ENCODE measurements at regions not wholly inside any gene's neighbourhood (a gene's known extent, or its start where the extent isn't known, plus 50 kb on each side); places are given as distances from the start of the nearest gene placed in this dataset.
"Not testable (repeated sequence)": the region's sequence is repeated elsewhere in the genome, so short reads cannot be mapped to it uniquely, and the experiment has no call there.

DNA sequence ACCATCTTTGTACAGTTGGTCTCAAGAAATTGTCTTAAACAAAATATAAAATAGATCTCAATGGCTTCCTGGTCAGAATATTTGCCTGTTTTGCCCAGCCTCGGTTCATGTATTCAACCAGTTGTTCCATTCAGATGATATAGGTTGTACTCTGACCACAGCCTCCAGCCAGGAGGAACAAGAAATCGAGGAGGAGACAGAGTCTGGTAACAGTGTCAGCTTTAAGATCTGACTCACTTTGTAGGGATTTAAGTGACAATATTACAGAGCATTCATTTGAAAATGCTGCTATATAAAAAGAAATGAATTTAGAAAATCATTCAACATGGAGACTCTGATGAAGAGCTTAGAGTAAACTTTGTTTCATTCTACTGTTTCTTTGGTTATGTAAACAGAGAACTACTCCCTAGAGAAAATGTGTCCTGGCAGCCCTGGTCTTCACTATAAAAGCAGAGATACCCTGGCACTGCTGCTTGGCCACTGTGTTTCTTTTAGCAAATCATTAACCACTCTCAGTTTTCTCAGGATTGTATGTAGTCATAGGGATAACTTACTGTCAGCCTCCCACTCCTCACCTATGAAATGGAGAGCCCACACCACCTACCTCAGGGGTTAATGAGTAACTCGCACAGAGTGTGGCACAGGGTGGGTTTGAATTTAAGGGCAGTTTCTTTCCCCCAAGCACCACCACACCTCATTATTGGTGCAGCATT lies 53.5 kb downstream of the PAGE2 start:
- DNase-seq = no peak

DNA sequence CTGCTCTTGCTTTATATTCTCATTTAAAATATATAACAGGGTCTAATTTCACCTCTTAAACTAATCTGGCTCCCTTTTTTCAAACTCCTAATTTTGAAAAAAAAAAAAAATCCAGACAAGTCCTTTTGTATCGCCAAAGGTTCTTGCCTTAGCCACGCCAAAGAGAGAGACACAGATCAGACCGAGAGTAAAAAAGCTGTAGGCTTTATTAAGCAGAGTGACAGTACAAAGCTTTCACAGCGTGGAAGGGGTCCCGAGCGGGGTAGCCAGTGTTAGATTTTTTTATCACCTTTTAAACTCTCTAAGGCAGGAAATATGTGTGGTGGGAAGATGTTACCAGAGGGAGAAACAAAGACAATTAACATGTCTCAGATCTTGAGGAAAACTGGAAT lies 54.1 kb downstream of the PAGE2 start:
- DNase-seq = no peak

DNA sequence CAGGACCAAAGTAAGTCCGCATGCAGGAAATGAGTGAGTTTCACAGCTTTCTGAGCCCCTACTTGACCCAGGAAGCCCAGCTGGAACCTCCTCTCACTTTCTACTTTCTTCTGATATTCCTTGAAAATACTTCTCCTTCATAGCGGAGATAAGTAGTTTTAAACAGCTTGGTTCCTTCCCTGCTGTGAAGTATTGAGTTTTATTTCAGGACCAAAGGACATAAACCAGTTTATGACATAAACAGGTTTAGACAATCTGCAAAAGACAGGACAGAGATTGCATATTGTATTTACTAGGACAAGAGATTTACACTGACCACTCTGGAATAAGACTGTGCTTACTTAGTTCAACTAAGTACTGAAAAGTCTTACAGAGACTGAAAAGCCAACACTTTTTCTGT lies 54.8 kb downstream of the PAGE2 start:
- no peak for DNase-seq

DNA sequence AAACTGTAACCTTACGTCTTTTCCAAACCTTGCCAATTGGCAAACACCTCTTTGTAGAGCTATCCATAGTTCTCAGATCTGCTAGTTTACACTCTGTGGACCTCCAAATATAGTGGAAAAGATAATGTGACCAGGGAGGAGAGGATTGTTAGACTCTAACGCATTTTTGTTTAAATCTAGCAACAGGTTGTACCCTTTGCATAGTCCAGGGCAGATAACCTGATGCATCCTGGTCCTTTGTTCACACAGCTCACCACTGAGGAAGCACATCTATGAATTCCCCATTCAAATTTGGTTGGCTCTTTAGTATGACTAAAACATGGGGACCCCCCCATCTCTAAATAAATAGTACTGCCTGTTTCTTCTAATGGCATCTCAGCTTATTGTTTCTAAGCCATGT lies 55.9 kb downstream of the PAGE2 start:
- no peak for DNase-seq

DNA sequence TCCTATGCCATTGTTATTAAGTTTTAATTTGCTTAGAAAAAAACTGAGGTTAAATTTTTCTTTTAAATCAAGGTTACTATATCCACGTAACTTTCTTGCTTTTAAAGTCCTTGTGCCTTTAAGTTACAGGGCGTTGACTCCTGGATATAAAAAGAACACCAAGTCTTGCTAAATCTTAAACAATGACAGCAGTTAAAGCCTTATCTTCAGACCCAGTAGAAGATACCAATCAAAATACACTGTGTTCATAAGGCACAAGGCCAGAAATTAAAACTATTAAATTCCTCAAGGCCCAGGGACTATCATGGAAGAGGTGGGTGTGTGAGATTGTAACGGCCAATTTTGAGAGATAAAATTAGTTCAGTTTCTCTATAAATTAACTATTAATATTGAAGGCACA lies 60.4 kb downstream of the PAGE2 start:
- no peak for DNase-seq

DNA sequence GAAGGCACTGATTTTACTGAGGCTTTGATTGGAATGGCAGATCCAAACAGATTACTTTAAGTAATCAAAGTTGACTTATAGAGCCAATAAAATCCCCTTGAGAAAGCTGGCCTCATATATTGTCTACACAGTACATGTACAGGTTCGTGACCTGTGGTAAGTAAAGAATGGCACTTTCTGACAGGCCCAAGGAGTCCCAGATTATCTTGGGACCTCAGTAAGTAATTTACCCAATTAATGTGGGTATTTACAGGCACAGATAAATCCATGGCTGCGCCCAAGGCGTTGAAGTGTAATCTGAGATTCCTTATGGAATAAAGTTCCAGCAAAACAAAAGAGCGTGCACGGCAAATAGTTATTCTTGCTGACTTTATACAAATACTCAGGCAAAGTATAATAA lies 62.4 kb downstream of the PAGE2 start:
- DNase-seq = no peak

DNA sequence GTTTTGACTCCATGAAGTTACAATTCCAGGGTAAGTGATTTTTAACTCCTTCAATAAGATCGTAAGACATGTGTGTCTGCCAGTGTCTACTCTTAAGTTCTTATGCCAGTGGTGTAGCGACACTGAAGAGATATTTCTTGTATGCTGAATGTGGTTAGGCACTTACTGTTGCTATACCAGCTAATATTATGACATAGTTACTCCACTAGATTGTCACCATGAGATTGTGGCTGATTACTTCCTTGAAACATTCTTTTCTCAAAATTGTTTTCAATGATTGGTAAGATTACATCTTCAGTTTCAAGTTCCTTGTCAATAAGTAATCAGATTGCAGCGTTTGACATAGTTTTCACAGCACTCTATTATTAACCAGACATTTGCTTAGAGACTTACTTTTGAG lies 60.6 kb upstream of the PAGE5 start:
- peak; percentile 37 for DNase-seq

DNA sequence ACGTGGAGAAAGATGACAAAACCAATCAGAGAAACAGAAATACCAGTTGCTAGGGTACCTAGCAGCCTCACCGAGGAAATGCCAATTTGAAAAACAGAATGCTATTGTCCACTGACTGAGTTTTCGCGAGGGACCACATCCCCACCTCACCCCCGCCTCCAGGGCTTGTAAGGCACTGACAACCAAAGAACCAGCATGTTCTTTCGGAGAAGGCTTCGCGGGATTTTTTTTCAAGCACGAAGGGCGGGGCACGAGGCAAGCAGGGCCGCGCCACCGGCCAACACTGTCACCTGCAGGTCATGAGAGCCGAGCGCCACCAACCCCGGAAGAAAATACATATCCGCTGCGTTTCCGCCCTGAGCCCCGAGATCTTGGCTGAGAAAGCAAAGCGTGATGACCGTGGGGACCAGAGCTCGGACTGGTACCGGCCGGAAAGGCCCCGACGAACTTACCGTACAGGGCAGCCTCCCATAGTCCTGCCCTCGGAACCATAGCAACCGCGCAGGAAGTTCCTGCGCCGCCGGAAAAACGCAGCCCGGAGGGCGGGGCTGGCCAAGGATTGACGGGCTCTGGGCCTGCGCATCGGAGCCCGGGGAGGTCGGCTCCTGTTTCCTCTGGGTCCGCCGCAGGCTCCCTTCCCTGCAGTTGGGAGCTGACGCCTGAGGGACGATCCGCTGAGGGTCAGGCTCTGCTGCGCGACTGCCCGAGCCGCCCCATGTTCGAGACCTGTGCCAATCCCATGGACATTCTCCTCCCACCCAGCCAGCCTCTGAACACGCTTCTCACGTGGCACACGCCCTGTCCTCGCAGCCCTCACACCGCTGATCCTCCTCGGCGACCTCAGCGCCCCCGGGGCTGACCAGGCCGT lies 59.2 kb upstream of the PAGE5 start:
- DNase-seq = peak; percentile 92

DNA sequence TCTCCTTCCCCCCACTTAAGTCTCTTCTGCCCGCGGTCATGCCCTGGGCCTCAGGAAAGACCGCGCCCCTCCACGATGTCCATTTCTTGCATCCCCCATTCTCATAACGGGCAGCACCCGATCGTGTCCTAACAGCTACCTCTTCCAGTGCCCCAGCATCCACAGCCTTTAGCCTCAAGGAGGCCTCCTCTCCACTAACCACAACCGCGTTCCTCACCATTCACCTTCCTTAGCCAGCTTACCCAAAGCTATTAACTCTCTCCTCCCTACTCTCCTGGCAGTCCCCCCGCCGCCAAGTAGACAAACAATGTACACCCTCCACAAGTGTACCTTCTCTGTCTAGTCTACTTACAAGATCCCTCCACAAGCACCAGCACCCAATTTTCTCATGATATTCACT lies 58.6 kb upstream of the PAGE5 start:
- no peak for DNase-seq

DNA sequence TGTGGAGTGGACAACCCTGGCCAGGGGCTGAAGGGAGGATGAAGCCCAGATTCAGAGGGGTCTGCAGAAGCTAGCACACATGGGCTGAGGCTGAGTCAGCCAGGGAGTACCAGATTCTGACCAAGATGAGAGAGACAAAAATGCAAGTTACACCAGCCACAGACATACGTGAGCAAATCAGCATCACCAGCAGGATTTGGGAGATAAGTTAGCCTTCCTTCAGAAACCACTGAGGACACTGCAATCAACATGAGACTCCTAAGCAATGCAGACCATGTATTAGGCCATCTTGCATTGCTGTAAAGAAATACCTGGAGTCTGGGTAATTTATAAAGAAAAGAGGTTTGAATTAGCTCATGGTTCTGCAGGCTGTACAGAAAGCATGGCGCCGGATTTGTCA lies 57.0 kb upstream of the PAGE5 start:
- no peak for DNase-seq

DNA sequence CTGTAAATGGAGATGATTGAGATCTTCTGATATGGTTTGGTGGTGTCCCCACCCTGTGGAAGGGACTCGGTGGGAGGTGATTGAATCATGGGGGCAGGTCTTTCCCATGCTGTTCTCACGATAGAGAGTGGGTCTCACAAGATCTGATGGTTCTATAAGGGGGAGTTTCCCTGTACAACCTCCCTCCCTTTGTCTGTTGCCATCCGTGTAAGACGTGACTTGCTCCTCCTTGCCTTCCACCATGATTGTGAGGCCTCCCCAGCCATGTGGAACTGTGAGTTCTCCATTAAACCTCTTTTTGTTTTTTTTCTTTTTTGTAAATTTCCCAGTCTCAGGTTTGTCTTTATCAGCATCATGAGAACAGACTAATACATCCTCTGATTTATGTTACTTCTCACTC lies 55.1 kb upstream of the PAGE5 start:
- DNase-seq = not testable (repeated sequence)

DNA sequence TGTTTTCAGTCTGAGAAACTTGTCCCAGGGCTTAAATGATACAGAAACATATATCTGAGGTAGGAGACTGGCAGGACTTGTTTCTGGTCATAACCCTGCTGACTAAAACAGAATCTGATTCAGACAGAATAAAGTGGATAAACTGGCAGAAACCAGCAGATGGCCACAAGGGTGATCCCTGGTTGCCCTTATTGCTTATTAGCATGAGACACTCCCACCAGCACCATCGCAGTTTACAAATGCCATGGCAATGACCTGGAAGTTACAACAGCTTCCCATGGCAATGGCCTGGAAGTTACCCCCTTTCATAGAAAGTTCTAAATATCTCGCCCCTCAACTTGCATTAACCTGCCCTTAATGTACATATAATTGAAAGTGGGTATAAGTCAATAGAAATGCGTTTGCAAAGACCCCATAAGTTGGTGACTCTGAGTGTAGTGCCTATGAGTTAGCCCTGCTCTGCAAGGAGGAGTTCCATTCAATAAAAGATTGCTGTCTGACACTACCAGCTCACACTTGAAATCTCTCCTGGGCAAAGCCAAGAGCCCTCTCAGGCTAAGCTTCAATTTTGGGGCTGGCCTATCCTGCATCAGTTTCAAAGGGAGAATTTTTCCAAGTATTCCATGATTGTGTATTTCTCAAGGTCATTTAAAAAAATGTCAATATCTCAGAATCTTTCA lies 52.9 kb upstream of the PAGE5 start:
- no peak for DNase-seq

DNA sequence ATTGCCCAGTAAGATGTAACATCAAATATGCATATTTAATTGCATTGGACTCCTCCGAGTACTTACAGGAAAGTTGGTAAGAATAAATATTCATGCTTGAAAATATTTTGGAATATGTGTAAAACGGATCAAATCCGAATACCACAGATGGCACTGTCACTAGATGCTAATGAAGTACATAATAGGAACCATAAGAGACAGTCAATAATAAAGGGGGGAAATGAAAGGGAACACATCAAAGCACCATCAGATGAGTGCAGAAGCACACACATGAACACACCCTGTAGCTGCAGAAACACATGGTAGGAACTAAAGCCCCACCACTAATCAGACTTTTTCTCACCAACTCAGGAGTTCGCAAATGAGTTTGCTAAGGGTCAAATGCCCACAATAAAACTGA lies 52.2 kb upstream of the PAGE5 start:
- DNase-seq = no peak

DNA sequence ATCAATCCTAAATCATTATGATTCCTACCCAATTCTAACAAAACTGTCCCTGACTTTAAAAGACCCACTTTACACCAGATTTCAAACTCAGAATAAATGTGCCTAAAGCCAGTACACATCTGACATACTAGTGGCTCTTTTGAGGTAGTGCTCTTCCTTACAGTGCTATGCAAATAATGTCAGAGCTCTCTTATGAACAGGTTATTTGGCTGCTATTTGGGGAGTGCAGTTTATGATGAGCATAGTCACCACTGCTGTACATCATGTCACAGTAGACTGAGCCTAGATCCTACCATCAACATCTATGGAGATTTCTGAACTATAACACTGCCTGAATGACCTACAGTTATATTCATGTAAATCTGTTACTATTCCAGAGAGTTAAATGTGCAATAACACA lies 50.4 kb upstream of the PAGE5 start:
- DNase-seq = no peak

Measured in CD4-positive, alpha-beta T cell treated with Interleukin-21 for 1 hour (primary cell).